ENCODE measurements at regions not wholly inside any gene's neighbourhood (a gene's known extent, or its start where the extent isn't known, plus 50 kb on each side); places are given as distances from the start of the nearest gene placed in this dataset.

GRCh38 chr6:132244744-132245143 lies 156.5 kb downstream of the MOXD1 start:
- no peaks in the 10 kb centered on the region for H3K9me3 ChIP-seq (ENCODE audit: control insufficient read depth in 2 of 2, low read length in 2 of 2)
- H3K27ac ChIP-seq (ENCODE audit: low read depth in 2 of 2, low read length in 2 of 2), result no peak overlapping the region
- H3K4me3 ChIP-seq (ENCODE audit: low read length in 2 of 2), result no peak overlapping the region
- no peaks in the 10 kb centered on the region for H3K27me3 ChIP-seq (ENCODE audit: control insufficient read depth in 2 of 2, insufficient read depth in 2 of 2, low read length in 2 of 2)
- no peak overlapping the region for H3K9ac ChIP-seq (ENCODE audit: low read depth in 1 of 2, low read length in 2 of 2)
- H3K36me3 ChIP-seq (ENCODE audit: control insufficient read depth in 2 of 2, insufficient read depth in 2 of 2, low read length in 2 of 2), result no peaks in the 10 kb centered on the region
- H3K4me1 ChIP-seq (ENCODE audit: control insufficient read depth in 2 of 2, insufficient read depth in 2 of 2, low read length in 2 of 2), result no peaks in the 10 kb centered on the region

- Histone ChIP-seq H3K9ac (ENCODE audit: low read depth in 1 of 2, low read length in 2 of 2) (no peak overlapping the region), H3K9me3 (ENCODE audit: control insufficient read depth in 2 of 2, low read length in 2 of 2) (no peaks in the 10 kb centered on the region), H3K27ac (ENCODE audit: low read depth in 2 of 2, low read length in 2 of 2) (no peak overlapping the region), H3K4me3 (ENCODE audit: low read length in 2 of 2) (no peak overlapping the region), H3K4me1 (ENCODE audit: control insufficient read depth in 2 of 2, insufficient read depth in 2 of 2, low read length in 2 of 2) (no peaks in the 10 kb centered on the region), H3K36me3 (ENCODE audit: control insufficient read depth in 2 of 2, insufficient read depth in 2 of 2, low read length in 2 of 2) (no peaks in the 10 kb centered on the region), H3K27me3 (ENCODE audit: control insufficient read depth in 2 of 2, insufficient read depth in 2 of 2, low read length in 2 of 2) (no peaks in the 10 kb centered on the region)
Measured at GRCh38 chr6:132236744-132237143, 164.5 kb downstream of the MOXD1 start.

GRCh38 chr6:132236281-132236680 lies 165.0 kb downstream of the MOXD1 start:
- Histone ChIP-seq H3K27me3 (ENCODE audit: control insufficient read depth in 2 of 2, insufficient read depth in 2 of 2, low read length in 2 of 2) (no peaks in the 10 kb centered on the region), H3K36me3 (ENCODE audit: control insufficient read depth in 2 of 2, insufficient read depth in 2 of 2, low read length in 2 of 2) (no peaks in the 10 kb centered on the region), H3K9me3 (ENCODE audit: control insufficient read depth in 2 of 2, low read length in 2 of 2) (no peaks in the 10 kb centered on the region), H3K4me1 (ENCODE audit: control insufficient read depth in 2 of 2, insufficient read depth in 2 of 2, low read length in 2 of 2) (no peaks in the 10 kb centered on the region), H3K4me3 (ENCODE audit: low read length in 2 of 2) (no peak overlapping the region), H3K9ac (ENCODE audit: low read depth in 1 of 2, low read length in 2 of 2) (no peak overlapping the region), H3K27ac (ENCODE audit: low read depth in 2 of 2, low read length in 2 of 2) (no peak overlapping the region)

- Histone ChIP-seq H3K9ac (ENCODE audit: low read depth in 1 of 2, low read length in 2 of 2) (no peak overlapping the region), H3K4me1 (ENCODE audit: control insufficient read depth in 2 of 2, insufficient read depth in 2 of 2, low read length in 2 of 2) (no peaks in the 10 kb centered on the region), H3K27ac (ENCODE audit: low read depth in 2 of 2, low read length in 2 of 2) (no peak overlapping the region), H3K9me3 (ENCODE audit: control insufficient read depth in 2 of 2, low read length in 2 of 2) (no peaks in the 10 kb centered on the region), H3K27me3 (ENCODE audit: control insufficient read depth in 2 of 2, insufficient read depth in 2 of 2, low read length in 2 of 2) (no peaks in the 10 kb centered on the region), H3K4me3 (ENCODE audit: low read length in 2 of 2) (no peak overlapping the region), H3K36me3 (ENCODE audit: control insufficient read depth in 2 of 2, insufficient read depth in 2 of 2, low read length in 2 of 2) (no peaks in the 10 kb centered on the region)
Measured at GRCh38 chr6:132235596-132236280, 165.5 kb downstream of the MOXD1 start.

- no peak overlapping the region for H3K4me3 ChIP-seq (ENCODE audit: low read length in 2 of 2)
- no peaks in the 10 kb centered on the region for H3K4me1 ChIP-seq (ENCODE audit: control insufficient read depth in 2 of 2, insufficient read depth in 2 of 2, low read length in 2 of 2)
- H3K9ac ChIP-seq (ENCODE audit: low read depth in 1 of 2, low read length in 2 of 2), result no peak overlapping the region
- no peaks in the 10 kb centered on the region for H3K9me3 ChIP-seq (ENCODE audit: control insufficient read depth in 2 of 2, low read length in 2 of 2)
- H3K36me3 ChIP-seq (ENCODE audit: control insufficient read depth in 2 of 2, insufficient read depth in 2 of 2, low read length in 2 of 2), result no peaks in the 10 kb centered on the region
- no peaks in the 10 kb centered on the region for H3K27me3 ChIP-seq (ENCODE audit: control insufficient read depth in 2 of 2, insufficient read depth in 2 of 2, low read length in 2 of 2)
- no peak overlapping the region for H3K27ac ChIP-seq (ENCODE audit: low read depth in 2 of 2, low read length in 2 of 2)
Measured at GRCh38 chr6:132234356-132234755, 166.9 kb downstream of the MOXD1 start.

- Histone ChIP-seq H3K4me3 (ENCODE audit: low read length in 2 of 2) (no peak overlapping the region), H3K4me1 (ENCODE audit: control insufficient read depth in 2 of 2, insufficient read depth in 2 of 2, low read length in 2 of 2) (no peaks in the 10 kb centered on the region), H3K36me3 (ENCODE audit: control insufficient read depth in 2 of 2, insufficient read depth in 2 of 2, low read length in 2 of 2) (no peaks in the 10 kb centered on the region), H3K27ac (ENCODE audit: low read depth in 2 of 2, low read length in 2 of 2) (no peak overlapping the region), H3K27me3 (ENCODE audit: control insufficient read depth in 2 of 2, insufficient read depth in 2 of 2, low read length in 2 of 2) (no peaks in the 10 kb centered on the region), H3K9me3 (ENCODE audit: control insufficient read depth in 2 of 2, low read length in 2 of 2) (no peaks in the 10 kb centered on the region), H3K9ac (ENCODE audit: low read depth in 1 of 2, low read length in 2 of 2) (no peak overlapping the region)
Measured at GRCh38 chr6:132231121-132231884, 170.0 kb downstream of the MOXD1 start.

- Histone ChIP-seq H3K36me3 (ENCODE audit: control insufficient read depth in 2 of 2, insufficient read depth in 2 of 2, low read length in 2 of 2) (no peaks in the 10 kb centered on the region), H3K27me3 (ENCODE audit: control insufficient read depth in 2 of 2, insufficient read depth in 2 of 2, low read length in 2 of 2) (no peaks in the 10 kb centered on the region), H3K4me1 (ENCODE audit: control insufficient read depth in 2 of 2, insufficient read depth in 2 of 2, low read length in 2 of 2) (no peaks in the 10 kb centered on the region), H3K27ac (ENCODE audit: low read depth in 2 of 2, low read length in 2 of 2) (no peak overlapping the region), H3K9ac (ENCODE audit: low read depth in 1 of 2, low read length in 2 of 2) (no peak overlapping the region), H3K9me3 (ENCODE audit: control insufficient read depth in 2 of 2, low read length in 2 of 2) (no peaks in the 10 kb centered on the region), H3K4me3 (ENCODE audit: low read length in 2 of 2) (no peak overlapping the region)
Measured at GRCh38 chr6:132228894-132229293, 172.4 kb downstream of the MOXD1 start.

- no peak overlapping the region for H3K27ac ChIP-seq (ENCODE audit: low read depth in 2 of 2, low read length in 2 of 2)
- no peaks in the 10 kb centered on the region for H3K9me3 ChIP-seq (ENCODE audit: control insufficient read depth in 2 of 2, low read length in 2 of 2)
- H3K9ac ChIP-seq (ENCODE audit: low read depth in 1 of 2, low read length in 2 of 2), result no peak overlapping the region
- H3K36me3 ChIP-seq (ENCODE audit: control insufficient read depth in 2 of 2, insufficient read depth in 2 of 2, low read length in 2 of 2), result no peaks in the 10 kb centered on the region
- no peak overlapping the region for H3K4me3 ChIP-seq (ENCODE audit: low read length in 2 of 2)
- H3K27me3 ChIP-seq (ENCODE audit: control insufficient read depth in 2 of 2, insufficient read depth in 2 of 2, low read length in 2 of 2), result no peaks in the 10 kb centered on the region
- no peaks in the 10 kb centered on the region for H3K4me1 ChIP-seq (ENCODE audit: control insufficient read depth in 2 of 2, insufficient read depth in 2 of 2, low read length in 2 of 2)
Measured at GRCh38 chr6:132227904-132228303, 173.4 kb downstream of the MOXD1 start.

GRCh38 chr6:132224943-132225342 lies 176.3 kb downstream of the MOXD1 start:
- Histone ChIP-seq H3K4me3 (ENCODE audit: low read length in 2 of 2) (no peak overlapping the region), H3K9me3 (ENCODE audit: control insufficient read depth in 2 of 2, low read length in 2 of 2) (no peaks in the 10 kb centered on the region), H3K27ac (ENCODE audit: low read depth in 2 of 2, low read length in 2 of 2) (no peak overlapping the region), H3K36me3 (ENCODE audit: control insufficient read depth in 2 of 2, insufficient read depth in 2 of 2, low read length in 2 of 2) (no peaks in the 10 kb centered on the region), H3K9ac (ENCODE audit: low read depth in 1 of 2, low read length in 2 of 2) (no peak overlapping the region), H3K27me3 (ENCODE audit: control insufficient read depth in 2 of 2, insufficient read depth in 2 of 2, low read length in 2 of 2) (no peaks in the 10 kb centered on the region), H3K4me1 (ENCODE audit: control insufficient read depth in 2 of 2, insufficient read depth in 2 of 2, low read length in 2 of 2) (no peaks in the 10 kb centered on the region)

GRCh38 chr6:132220800-132221199 lies 180.5 kb downstream of the MOXD1 start:
- Histone ChIP-seq H3K27me3 (ENCODE audit: control insufficient read depth in 2 of 2, insufficient read depth in 2 of 2, low read length in 2 of 2) (no peaks in the 10 kb centered on the region), H3K4me1 (ENCODE audit: control insufficient read depth in 2 of 2, insufficient read depth in 2 of 2, low read length in 2 of 2) (no peaks in the 10 kb centered on the region), H3K9ac (ENCODE audit: low read depth in 1 of 2, low read length in 2 of 2) (no peak overlapping the region), H3K27ac (ENCODE audit: low read depth in 2 of 2, low read length in 2 of 2) (no peak overlapping the region), H3K36me3 (ENCODE audit: control insufficient read depth in 2 of 2, insufficient read depth in 2 of 2, low read length in 2 of 2) (no peaks in the 10 kb centered on the region), H3K9me3 (ENCODE audit: control insufficient read depth in 2 of 2, low read length in 2 of 2) (no peaks in the 10 kb centered on the region), H3K4me3 (ENCODE audit: low read length in 2 of 2) (no peak overlapping the region)

All from mucosa of rectum (tissue), 2 donors.